G401.6 (cell line): ENCODE measurements at regions not wholly inside any gene's neighbourhood (a gene's known extent, or its start where the extent isn't known, plus 50 kb on each side); places are given as distances from the start of the nearest gene placed in this dataset.
"Not testable (repeated sequence)": the region's sequence is repeated elsewhere in the genome, so short reads cannot be mapped to it uniquely, and the experiment has no call there.

ENCODE experiments used
- FAIRE-seq: peaks from 2 replicates; lab custom pipeline; 2012; peaks lifted over from hg19 to GRCh38; lab: Jason Lieb, UNC

DNA sequence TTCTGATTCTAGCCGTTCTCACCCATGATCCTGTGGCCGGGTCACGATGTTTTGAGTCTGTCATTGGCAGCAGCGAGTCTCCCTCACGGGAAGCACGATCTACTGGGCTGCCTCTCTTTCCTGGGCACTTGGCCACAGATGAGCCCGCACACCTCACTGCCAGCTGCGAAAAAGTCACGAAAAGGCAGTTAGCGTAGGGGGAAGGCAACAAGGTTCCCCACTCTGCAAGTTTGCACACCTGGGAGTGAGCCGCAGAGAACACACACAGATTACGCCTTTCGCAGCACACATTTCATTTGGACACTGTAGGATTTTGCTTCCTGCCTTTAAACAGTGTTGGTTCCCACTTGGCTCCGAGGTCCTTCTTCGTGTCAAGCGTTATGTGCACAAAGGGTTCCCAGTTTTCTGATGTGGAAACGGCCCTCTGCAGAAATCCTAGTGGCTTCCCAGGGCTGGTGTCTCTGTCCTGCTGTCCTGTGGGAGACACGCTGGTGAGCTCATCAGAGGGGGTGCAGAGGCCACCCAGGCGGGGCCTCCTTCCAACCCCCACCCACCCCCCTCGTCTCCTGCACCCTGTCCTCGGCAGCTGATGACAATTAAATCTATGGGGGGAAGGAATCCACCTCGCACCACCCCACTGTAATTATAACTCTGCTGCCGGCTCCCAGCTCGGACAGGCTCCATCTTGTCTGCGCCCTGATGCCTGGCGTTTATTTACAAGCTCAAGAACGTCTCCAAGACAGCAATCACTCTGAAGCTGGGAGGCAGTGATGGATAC is 157.3 kb upstream of the SALL3 start:
- FAIRE-seq, result no peak

DNA sequence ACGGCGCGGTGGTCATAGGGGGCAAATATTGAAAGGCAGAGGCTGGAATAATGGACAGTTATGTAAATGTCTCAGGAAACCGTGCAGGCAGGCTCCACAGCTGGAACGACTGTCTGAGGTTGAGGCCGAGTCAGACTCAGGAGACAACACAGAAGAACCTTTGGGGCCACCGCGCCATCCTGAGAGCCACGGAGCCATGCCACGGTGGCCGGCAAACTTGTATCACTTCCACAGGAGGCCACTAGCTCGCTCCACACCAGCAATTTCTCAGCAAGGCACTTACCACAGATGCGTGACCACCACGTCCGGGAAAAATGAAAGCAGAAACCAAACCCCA is 156.7 kb upstream of the SALL3 start:
- no peak for FAIRE-seq

DNA sequence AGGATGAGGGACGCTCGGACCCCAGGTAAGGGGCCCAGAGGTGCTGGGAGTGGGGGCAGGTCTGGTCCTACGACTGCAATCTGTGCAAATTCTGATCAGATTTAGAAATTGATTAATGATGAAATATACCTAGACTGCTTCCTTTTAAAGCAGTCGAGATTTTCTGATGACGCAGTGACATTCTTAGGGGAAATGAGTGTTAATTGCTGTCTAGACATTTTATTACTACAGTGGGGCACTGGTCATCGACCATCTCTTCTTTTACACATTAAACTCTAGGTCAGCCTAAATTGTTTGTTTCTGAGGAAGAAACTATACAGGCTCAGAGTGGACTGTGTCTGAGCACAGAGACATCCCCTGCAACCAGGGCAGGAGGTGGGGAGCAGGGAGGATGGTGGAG is 154.4 kb upstream of the SALL3 start:
- no peak for FAIRE-seq

DNA sequence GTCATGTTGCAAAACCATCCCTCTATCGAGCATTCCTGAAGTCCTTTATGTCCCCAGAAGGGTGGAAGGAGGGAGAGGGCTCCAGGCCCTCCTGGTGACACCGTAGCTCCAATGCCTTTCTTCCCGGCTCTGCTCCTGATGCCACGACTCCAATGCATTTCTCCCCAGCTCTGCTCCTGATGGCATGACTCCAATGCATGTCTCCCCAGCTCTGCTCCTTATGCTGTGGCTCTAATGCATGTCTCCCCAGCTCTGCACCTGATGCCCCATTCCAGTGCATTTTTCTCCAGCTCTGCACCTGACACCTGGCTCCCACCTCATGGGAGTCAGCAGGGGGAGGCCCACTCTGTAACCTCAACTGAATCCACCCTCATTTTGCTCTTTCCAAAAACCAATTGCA is 153.0 kb upstream of the SALL3 start:
- FAIRE-seq, result no peak

DNA sequence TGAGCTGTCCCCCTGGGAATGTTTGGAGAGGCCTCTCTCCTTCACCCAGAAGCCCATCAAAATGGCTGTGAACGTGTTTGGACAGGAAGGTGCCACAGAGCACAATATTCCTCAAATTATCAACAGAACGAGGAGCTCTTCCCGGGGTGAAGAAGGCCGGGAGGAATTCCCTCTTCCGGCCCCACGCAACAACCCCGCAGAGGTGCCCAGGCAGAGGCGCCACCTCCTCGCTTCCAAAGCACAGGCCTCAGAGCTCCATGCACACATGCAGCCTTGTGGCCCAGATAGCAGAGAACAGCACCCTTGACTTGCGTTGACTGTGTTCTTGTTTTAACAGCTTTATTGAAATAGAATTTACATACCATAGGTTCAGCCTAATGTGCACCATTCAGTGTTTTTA is 152.5 kb upstream of the SALL3 start:
- FAIRE-seq, result no peak

DNA sequence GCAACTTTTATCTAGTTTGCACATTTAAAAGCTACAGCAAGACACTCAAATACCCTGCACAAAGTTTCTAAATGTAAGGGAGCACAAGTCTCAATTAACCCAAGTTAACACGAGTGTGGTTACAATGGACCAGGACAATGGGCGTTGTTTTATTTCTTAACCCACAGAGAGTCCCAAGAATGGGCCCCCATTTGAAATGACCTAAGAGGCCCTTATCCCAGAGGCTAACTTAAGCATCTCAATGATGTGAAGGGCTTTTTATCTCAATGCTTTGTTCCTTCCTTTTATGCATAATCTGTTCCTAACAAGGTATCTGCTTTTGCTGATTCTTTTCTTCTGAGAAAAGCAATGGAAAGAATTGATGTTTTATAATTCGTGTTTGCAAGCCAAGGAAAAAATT is 151.5 kb upstream of the SALL3 start:
- FAIRE-seq, result no peak

DNA sequence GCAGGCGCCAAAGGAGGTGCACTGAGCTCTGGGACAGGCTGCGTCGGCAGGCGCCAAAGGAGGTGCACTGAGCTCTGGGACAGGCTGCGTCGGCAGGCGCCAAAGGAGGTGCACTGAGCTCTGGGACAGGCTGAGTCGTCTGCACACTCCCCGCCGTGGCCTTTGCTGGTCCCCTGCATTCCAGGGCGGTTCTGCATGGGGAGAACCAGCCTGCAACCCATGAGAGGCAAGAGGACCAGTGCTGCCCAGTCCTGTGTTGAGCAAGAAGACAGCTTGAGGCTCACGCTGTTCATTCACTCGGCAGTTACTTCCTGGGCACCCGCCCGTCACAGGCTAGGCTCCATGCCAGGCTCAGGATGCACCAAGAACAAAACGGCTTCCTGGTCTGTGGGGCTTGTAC is 150.6 kb upstream of the SALL3 start:
- FAIRE-seq, result not testable (repeated sequence)

DNA sequence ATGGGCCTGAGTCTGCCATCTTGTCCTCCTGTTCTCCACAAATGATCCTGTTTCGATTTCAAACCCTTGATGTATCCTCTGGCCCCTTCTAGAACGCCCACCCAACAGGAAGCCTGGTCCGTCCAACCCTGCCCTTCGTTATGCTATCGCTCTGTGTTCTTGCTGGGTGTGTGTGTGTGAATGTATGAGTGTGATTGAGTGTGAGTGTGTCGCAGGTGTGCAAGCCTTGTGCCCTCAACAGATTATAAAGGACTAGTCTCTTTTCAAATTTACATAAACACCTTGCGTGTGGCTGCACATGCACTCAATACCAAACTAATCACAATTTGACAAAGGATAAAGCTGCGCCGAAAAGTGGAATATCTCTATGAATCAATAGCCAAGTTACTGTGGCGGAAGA is 149.5 kb upstream of the SALL3 start:
- no peak for FAIRE-seq

DNA sequence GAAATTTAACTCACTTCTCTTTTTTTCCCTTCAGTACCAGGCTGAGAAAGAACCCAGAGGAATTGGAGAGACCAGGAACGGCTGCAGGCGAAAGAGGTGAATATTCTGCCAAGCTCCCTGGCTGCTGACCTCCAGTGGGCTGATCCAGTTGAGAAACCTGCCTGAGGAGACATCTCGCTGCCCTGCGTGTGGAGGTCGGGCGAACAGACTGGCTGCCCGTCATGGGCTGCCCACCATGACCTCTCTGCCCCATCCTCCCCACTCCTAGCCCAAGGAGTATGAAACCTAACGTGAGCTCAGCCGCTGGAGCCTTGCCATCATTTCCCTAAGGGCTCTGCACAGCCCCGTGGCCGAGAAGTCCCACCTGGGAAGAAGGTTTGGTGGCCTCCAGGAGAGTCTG is 148.8 kb upstream of the SALL3 start:
- no peak for FAIRE-seq

DNA sequence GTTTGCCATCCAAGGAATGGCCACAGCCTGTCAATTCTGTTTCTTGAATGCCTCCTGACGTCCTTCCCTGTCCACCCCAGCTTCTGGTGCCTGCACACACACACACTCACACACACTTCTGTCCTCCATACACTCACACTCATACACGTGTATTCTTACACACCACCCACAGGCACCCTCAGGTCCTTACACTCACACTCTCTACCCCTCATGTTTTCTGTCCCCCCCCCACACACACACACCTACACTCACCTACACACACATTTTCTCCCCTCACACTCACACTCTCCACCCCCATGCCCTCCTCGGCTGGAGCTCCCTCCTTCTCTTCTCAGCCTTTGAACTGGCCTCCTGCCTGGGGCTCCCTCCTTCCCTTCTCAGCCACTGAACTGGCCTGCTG is 148.0 kb upstream of the SALL3 start:
- no peak for FAIRE-seq

DNA sequence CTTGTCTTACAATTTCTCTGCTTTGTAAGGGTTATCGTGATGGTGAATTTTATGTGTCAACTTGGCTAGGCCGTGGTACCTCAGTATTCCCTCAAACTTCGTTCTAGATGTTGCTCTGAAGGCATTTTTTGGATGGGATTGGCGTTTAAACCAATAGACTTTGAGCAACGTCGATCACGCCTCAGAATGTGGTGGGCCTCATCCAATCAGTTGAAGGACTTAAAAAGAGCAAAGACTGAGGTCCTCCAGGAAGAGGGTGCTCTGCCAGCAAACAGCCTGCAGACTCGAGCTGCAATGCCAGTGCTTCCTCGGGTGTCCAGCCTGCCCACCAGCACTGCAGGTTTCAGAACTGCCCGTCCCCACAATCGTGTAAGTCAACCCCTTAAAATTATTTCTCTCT is 145.8 kb upstream of the SALL3 start:
- FAIRE-seq, result no peak

DNA sequence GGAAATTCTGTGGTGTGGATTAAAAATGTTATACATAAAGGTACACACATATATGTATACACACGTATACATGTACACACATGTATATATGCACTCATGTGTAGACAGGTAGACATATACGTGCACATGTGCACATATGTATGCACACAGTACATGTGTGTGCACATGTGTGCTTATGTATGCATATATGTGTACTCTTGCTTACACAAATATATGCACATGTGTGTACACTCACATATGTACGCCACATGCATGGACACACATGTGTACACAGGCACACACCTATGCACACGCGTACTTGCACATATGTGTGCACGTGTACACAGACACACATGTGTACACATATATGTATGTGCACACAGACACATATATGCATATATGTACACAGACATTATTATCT is 142.8 kb upstream of the SALL3 start:
- no peak for FAIRE-seq

DNA sequence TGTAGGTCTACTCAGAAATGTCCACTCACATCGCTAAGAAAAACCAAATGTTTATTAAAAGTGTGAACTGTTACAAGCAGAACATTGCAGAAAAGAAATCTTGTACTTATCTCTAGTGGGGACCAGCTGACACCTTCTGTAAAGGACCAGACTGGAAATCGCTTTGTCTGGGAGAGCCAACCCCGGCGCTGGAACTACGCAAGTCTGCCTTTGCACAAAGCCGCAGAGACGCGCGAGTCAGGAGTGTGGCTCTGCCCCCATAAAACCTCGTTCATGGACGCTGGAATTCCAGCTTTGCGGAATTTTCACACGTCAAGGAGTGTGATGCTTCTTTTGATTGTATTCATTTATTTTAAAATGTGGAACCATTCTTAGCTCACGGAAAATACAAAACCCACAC is 141.9 kb upstream of the SALL3 start:
- no peak for FAIRE-seq

DNA sequence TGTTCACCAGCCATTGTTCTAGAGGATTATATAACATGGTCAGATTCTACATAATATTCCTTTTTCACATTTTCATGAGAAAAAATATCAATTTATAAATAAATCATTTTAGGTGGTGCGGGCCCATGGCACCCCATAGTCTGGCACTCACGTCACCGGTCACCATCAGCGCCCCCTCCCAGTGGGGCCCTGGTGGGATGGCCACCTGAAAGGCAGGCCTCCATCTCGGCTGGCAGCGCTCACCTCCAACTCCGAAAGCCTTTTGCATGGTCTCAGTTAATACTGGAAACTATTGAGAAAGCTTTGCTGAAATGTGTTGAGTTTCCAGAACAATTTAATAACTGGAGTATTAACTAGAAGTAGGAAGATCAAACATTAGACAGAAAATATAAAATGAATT is 141.4 kb upstream of the SALL3 start:
- FAIRE-seq, result no peak

DNA sequence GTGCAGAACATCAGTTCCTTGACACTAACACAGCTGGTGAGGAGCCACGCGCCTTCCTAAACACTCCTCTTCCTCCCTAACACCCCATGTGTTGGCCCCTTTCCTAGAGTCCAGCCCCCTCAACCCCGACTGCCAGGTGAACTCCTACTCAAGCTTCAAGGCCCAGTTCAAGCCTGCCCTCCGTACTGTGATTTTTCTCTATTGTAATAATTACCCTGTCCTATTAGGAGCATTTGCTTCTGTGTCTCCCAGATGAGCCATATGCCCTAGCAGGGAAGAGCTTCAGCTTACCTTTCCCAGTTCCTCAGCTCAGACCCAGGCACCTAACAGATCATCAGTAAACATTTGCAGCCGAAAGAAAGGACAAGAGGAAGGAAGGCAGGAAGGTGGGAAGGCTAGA is 130.6 kb upstream of the SALL3 start:
- FAIRE-seq, result no peak

DNA sequence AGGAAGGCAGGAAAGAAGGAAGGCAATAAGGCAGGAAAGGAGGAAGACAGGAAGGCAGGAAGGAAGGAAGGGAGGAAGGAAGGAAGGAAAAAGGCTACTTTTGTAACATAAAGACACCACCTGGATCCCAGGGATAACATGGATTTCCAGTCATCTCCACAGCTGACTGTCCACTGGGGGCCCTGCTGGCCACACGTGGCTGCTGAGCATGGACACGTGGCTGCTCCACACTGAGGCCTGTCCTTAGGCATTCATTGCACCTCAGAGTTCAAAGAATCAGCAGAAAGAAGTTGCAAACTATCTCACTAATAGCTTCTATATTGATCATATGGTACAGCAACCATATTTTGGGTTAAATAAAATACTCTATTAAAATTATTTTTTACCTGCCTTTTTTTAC is 130.2 kb upstream of the SALL3 start:
- no peak for FAIRE-seq

DNA sequence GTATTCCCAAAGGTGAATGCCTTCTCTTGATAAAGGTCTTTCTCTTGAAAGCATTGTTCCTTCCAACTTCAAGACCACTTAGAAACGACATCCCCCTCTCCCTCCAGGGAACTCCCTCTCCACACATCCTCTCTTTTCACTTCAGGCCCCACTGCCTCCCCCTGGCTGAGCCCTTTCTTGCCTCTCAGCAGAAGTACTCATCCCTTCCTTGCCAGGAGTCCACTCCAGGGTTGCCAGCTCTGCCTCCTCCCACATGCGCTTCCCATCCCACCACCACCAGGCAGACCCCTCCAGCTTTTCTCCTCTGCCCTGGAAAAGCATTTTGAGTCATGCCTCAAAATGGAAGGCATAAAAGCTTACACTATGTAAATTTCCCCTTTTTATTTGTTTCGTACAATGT is 126.3 kb upstream of the SALL3 start:
- FAIRE-seq, result no peak

DNA sequence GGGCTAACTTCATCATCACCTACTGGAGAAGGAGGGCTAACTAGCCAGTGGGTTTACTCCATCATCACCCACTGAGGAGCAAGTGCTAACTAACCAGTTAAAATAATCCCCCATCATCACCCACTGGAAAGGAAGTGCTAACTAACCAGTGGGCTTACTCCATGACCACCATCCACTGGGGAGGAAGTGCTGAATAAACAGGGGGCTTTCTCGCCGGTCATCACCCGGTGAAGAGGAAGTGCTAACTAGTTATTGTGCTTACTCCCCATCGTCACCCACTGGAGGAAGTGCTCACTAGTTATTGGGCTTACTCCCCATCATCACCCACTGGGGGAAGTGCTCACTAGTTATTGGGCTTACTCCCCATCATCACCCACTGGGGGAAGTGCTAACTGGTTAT is 124.4 kb upstream of the SALL3 start:
- no peak for FAIRE-seq

DNA sequence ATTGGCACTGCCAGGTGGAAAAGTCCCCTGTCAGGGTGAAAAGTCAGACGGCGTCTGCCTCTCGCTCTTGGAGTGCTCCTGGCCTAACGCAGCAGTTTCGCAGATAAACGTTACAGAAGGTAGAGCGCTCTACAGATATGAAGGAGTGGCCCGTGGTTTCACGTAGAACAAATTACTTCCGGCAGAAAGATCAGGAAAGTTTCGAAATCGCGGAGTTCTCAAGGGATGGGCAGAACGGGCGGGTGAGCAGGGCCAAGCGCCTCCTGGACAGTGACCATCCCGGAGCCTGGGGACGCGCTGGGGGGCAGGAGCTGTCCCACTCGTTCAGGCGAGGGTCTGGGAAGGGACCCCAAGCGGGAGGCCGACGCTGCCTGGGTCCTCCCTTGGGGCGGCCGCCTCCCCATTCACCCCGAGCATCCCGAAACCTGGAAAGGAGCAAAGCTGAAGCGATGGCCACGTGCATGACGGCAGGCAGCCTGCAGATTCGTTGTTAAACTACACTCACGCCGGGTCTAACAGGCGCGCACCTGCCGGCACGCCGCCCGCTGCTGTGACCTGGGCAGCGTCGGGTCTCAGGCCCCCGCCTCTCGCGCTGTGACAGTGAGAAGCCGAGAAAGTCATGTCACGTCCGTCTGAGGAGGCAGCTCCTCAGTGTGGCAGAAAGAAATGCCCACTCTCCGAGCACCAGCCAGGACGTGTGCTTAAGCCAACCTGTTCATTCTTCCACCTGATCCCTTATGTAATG is 122.9 kb upstream of the SALL3 start:
- no peak for FAIRE-seq

DNA sequence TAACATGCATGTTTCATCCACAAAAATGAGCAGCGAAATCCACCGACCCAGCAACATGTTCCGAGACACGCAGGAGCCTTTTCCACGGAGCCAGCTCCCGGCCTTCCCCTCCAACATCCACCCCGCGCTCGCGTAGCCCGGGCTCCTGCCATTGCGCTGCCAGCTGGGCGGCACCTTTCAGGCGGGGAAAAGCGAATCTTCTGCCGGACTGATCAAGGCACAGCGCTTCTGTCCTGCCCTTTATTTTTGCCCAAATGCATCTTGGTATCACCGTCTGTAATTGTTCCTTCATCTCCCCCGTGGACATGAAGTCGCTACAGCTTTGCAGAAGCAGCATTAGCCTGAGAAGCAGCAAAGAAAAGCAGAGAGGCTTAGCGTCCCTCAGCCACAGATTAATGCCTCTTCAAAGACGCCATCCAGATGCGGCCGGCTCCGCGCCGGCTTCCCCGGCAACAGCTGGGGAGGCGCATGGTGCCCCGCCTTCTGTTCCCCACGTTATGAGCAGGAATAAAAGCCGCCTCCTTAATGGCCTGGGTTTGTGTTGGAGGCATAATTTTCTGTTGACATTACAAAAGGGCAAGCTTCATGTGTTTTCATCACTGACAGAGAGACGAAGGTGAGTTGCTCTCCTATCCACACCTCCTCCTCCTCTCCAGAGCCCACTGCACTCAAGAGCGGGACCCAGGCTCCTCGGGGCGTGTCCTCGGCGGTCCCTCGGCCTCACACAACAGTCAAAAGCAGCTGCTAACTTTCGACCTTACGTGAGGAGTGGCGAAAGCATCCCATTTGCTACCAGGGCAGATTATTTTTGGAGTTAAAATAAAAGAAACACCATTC is 122.1 kb upstream of the SALL3 start:
- FAIRE-seq, result no peak

DNA sequence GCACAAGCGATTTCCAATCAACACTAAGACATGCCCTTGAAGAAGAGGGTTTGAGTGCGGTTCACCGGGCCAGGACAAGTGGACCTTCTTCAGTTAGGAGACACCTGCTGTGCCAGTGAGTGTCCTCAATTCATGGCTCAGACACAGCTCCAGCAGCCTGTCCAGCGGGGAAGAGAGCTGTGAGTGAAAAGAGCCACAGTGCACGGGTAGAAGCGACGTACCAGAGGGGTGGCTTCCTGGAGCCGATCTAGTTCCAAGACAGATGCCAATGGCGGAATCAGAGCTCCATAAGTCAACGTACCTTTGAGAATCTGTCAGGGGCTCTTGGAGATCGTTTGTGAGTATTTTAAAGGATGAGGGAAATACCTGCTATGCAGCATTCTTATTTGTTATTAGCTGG is 119.9 kb upstream of the SALL3 start:
- no peak for FAIRE-seq

DNA sequence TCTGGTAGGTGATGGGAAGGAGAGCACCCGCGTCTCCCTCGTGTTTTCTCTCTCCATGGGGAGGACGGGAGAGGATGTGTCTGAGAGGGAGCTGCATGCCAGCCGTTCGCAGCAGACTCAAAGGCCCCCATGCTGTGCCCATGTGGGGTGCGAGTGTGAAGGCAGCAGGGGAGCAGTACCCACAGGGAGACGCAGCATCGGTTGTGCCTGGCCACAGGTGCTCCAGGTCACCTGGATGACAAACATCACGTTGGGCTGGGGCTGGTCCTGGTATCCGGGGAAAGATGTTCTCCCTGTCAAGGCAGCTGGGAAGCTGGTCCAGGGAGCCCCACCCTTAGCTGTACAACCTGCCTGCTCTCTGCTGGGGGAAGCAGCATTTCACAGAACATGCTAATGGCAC is 119.5 kb upstream of the SALL3 start:
- no peak for FAIRE-seq

DNA sequence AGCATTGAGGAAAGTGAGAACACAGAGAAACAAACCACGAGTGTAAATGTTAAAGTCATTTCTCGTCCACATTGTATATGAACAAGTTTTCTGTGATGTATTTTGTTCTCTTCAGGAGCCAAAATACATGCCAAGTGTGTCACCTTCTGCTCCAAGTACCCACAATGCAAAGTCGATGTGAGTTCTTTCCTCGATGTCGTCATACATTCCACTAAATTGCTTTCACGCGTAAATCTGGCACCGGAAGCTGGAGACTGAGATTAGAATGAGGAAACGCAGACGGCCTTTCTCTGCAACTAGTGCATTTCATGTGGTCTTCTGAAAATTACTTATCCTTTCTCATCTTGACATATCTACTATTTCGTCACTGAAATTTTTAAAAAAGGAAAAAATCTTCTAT is 118.5 kb upstream of the SALL3 start:
- no peak for FAIRE-seq
